ENCODE measurements at regions not wholly inside any gene's neighbourhood (a gene's known extent, or its start where the extent isn't known, plus 50 kb on each side); places are given as distances from the start of the nearest gene placed in this dataset.
A peak's percentile ranks its signal among the peaks of the same experiment; 100 is the strongest.

DNA sequence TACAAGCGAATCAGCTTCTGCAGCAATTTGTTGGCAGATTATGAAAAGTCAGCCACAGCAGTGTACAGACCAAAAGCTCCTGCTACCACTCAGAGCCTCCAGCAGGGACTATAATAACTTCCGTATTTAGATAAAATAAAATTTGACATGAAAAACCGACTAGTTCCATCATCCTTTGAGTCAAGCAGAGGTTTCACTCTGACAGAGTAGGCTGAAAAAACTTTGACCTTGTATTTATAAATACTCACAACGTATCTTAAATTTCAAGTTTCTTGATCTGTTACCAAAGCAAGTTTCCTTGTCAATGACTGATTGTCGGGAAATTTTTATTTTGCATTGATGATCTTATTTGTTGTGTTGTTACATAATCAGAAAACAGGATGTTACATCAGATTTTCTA lies 283.4 kb downstream of the DAD1 start:
- no peaks in the 10 kb centered on the region for H3K9me3 ChIP-seq (ENCODE audit: control insufficient read depth, insufficient read depth, low read length)
- H2BK20ac ChIP-seq (ENCODE audit: low read depth, low read length): no peak overlapping the region
- CTCF ChIA-PET: interaction anchor here (0.7 kb wide), 1 partner anchor 258 kb away, joined by 3 read pairs; no protein-coding TSS in a partner anchor

More for the DNA sequence above, 283.4 kb downstream of the DAD1 start:
- Histone ChIP-seq H3K23ac (ENCODE audit: low read depth, low read length) (no peak overlapping the region), H4K20me1 (ENCODE audit: insufficient read depth, low read length) (no peaks in the 10 kb centered on the region), H3K14ac (replicated peaks; ENCODE audit: low read depth, low read length) (no peak overlapping the region), H3K18ac (ENCODE audit: low read depth, low read length) (no peak overlapping the region), H3K27ac (ENCODE audit: insufficient read depth, low read length) (no peak overlapping the region), H3K4ac (ENCODE audit: low read depth, low read length) (no peak overlapping the region), H4K91ac (ENCODE audit: insufficient read depth, low read depth, low read length) (no peak overlapping the region), H3K9ac (ENCODE audit: low read depth, low read length) (no peak overlapping the region), H3K4me2 (ENCODE audit: low read depth, low read length) (no peak overlapping the region), H4K5ac (ENCODE audit: low read depth, low read length) (no peak overlapping the region), H2AK5ac (ENCODE audit: low read depth, low read length) (no peak overlapping the region), H2AK9ac (replicated peaks; ENCODE audit: low read depth, low read length, poor library complexity) (no peak overlapping the region), H2BK15ac (ENCODE audit: low read depth, low read length) (no peak overlapping the region), H2AFZ (replicated peaks; ENCODE audit: low read length, poor library complexity) (no peak overlapping the region), H3K9me1 (ENCODE audit: insufficient read depth, low read length) (no peaks in the 10 kb centered on the region; the same call in 1 of the 2 replicates), H3K36me3 (ENCODE audit: control insufficient read depth, insufficient read depth, low read length) (no peaks in the 10 kb centered on the region), H3K79me1 (ENCODE audit: low read depth in 1 of 2, low read length in 2 of 2) (no peaks in the 10 kb centered on the region), H3K27me3 (ENCODE audit: control insufficient read depth, insufficient read depth, low read length) (no peaks in the 10 kb centered on the region), H3K4me1 (ENCODE audit: control insufficient read depth, insufficient read depth, low read length) (peaks cover 9% of the 10 kb centered on the region), H2BK5ac (ENCODE audit: low read depth, low read length, poor library complexity, severe bottlenecking) (no peak overlapping the region), H4K8ac (ENCODE audit: low read depth in 2 of 2, low read length in 2 of 2) (no peak overlapping the region), H3K4me3 (ENCODE audit: insufficient read depth, low read depth, low read length) (no peak overlapping the region), H2BK120ac (ENCODE audit: low read depth, low read length) (no peak overlapping the region), H3K56ac (ENCODE audit: extremely low read depth, insufficient read depth, low read length) (no peak overlapping the region)
- no TSS peak for BruUV-seq (replicated peaks)
- WGBS, 2 experiments (ENCODE audit: extremely low coverage in 2 of 2, insufficient read length in 1 of 2): 40% methylated on average over 1 of the region's 5 CpGs; no CpG with 5 or more reads in 1 of the 2 experiments
- in situ Hi-C loops (cut with MboI; ENCODE audit: low sequenced_read_pairs) (no loop called here), dilution Hi-C loops (cut with HindIII; ENCODE audit: low sequenced_read_pairs, unreplicated experiment) (no loop called here), intact Hi-C loops (cut with micrococcal nuclease) (no loop called here)
- peak; percentile 33 for DNase-seq
- POLR2A ChIA-PET (ENCODE audit: unreplicated experiment): no interaction called here
- ATAC-seq (ENCODE audit: low read depth): no peak
- TF ChIP-seq MAFK (IDR thresholded peaks at IDR 0.05; ENCODE audit: low read depth, low read length): no peak
- TF ChIP-seq MAZ (IDR thresholded peaks at IDR 0.05; ENCODE audit: borderline replicate concordance, low read depth, low read length): no peak
- TF ChIP-seq RAD21 (IDR thresholded peaks at IDR 0.05; ENCODE audit: low read length): no peak
- no peak for TF ChIP-seq MXI1 (IDR thresholded peaks at IDR 0.05; ENCODE audit: borderline replicate concordance, low read depth, low read length)

All from IMR-90 (cell line).